ENCODE measurements at regions not wholly inside any gene's neighbourhood (a gene's known extent, or its start where the extent isn't known, plus 50 kb on each side); places are given as distances from the start of the nearest gene placed in this dataset.

DNA sequence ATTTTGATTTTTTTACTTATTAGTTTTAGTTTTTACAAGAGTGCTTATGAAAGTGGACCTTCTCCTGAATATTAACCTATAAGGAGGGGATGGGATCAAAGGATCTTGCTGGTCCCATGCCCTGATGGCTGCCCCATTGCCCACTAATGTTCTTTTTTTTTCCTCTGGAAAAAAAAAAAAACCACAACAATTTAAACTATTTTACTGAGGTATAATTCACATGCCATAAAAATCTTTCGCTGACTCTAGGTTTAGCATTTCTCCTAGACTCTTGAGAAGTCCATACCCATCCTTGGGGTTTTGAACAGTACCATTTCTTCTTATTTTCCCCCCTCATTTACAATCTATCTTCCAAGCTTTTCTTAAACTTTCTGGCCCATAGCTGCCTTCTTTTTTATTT is 481.8 kb downstream of the TFEC start:
- ChIA-PET POLR2A (ENCODE audit: unreplicated experiment) (no interaction called here), CTCF (no interaction called here)
- no peak overlapping the region for H3K14ac ChIP-seq (replicated peaks; ENCODE audit: low read depth, low read length)
- no peak overlapping the region for H3K4ac ChIP-seq (ENCODE audit: low read depth, low read length)
- H3K4me3 ChIP-seq (ENCODE audit: insufficient read depth, low read depth, low read length): no peak overlapping the region
- no peak overlapping the region for H3K4me2 ChIP-seq (ENCODE audit: low read depth, low read length)
- WGBS, 2 experiments (ENCODE audit: extremely low coverage in 2 of 2, insufficient read length in 1 of 2): no CpG with 5 or more reads among the region's 1 CpG
- no peak overlapping the region for H2AFZ ChIP-seq (replicated peaks; ENCODE audit: low read length, poor library complexity)
- H3K9me3 ChIP-seq (ENCODE audit: control insufficient read depth, insufficient read depth, low read length): no peaks in the 10 kb centered on the region
- in situ Hi-C loops (cut with MboI; ENCODE audit: low sequenced_read_pairs): no loop called here
- dilution Hi-C loops (cut with HindIII; ENCODE audit: low sequenced_read_pairs, unreplicated experiment): no loop called here
- no peak overlapping the region for H4K5ac ChIP-seq (ENCODE audit: low read depth, low read length)
- no TSS peak for BruUV-seq (replicated peaks)
- H2AK9ac ChIP-seq (replicated peaks; ENCODE audit: low read depth, low read length, poor library complexity): no peak overlapping the region
- H3K4me1 ChIP-seq (ENCODE audit: control insufficient read depth, insufficient read depth, low read length): no peaks in the 10 kb centered on the region
- no peak overlapping the region for H2BK5ac ChIP-seq (ENCODE audit: low read depth, low read length, poor library complexity, severe bottlenecking)
- no peaks in the 10 kb centered on the region for H3K36me3 ChIP-seq (ENCODE audit: control insufficient read depth, insufficient read depth, low read length)
- no peak overlapping the region for H3K23ac ChIP-seq (ENCODE audit: low read depth, low read length)
- no peak overlapping the region for H3K9ac ChIP-seq (ENCODE audit: low read depth, low read length)
- H2AK5ac ChIP-seq (ENCODE audit: low read depth, low read length): no peak overlapping the region
- ATAC-seq (ENCODE audit: low read depth): no peak
- no peak overlapping the region for H3K56ac ChIP-seq (ENCODE audit: extremely low read depth, insufficient read depth, low read length)
- intact Hi-C loops (cut with micrococcal nuclease): no loop called here
- no peak overlapping the region for H2BK15ac ChIP-seq (ENCODE audit: low read depth, low read length)
- no peaks in the 10 kb centered on the region for H3K9me1 ChIP-seq (ENCODE audit: insufficient read depth, low read length)
- DNase-seq: no peak
- H3K27ac ChIP-seq (ENCODE audit: insufficient read depth, low read length): no peak overlapping the region
- no peaks in the 10 kb centered on the region for H3K27me3 ChIP-seq (ENCODE audit: control insufficient read depth, insufficient read depth, low read length)
- no peak overlapping the region for H4K8ac ChIP-seq (ENCODE audit: low read depth in 2 of 2, low read length in 2 of 2)
- H3K79me1 ChIP-seq (ENCODE audit: low read depth in 1 of 2, low read length in 2 of 2): no peaks in the 10 kb centered on the region
- no peak overlapping the region for H3K18ac ChIP-seq (ENCODE audit: low read depth, low read length)
- H2BK20ac ChIP-seq (ENCODE audit: low read depth, low read length): no peak overlapping the region
- no peak overlapping the region for H2BK120ac ChIP-seq (ENCODE audit: low read depth, low read length)
- H4K91ac ChIP-seq (ENCODE audit: insufficient read depth, low read depth, low read length): no peak overlapping the region
- TF ChIP-seq RAD21 (IDR thresholded peaks at IDR 0.05; ENCODE audit: low read length) (no peak), NFE2L2 (IDR thresholded peaks at IDR 0.05; ENCODE audit: low read depth, low read length) (no peak), FOS (IDR thresholded peaks at IDR 0.05; ENCODE audit: low read depth, low read length) (no peak), SMC3 (IDR thresholded peaks at IDR 0.05; ENCODE audit: low read depth, low read length) (no peak), CTCF (conservative IDR thresholded peaks at IDR 0.05; ENCODE audit: low read depth, low read length) (no peak), CEBPB (IDR thresholded peaks at IDR 0.05; ENCODE audit: low read depth, low read length) (no peak), POLR2A (IDR thresholded peaks at IDR 0.05; ENCODE audit: low read depth, low read length) (no peak), BHLHE40 (IDR thresholded peaks at IDR 0.05; ENCODE audit: low read depth, low read length) (no peak), RFX5 (IDR thresholded peaks at IDR 0.05; ENCODE audit: low read depth, low read length) (no peak), MAFK (IDR thresholded peaks at IDR 0.05; ENCODE audit: low read depth, low read length) (no peak), CHD1 (IDR thresholded peaks at IDR 0.05; ENCODE audit: low read depth, low read length) (no peak), MAZ (IDR thresholded peaks at IDR 0.05; ENCODE audit: borderline replicate concordance, low read depth, low read length) (no peak), MXI1 (IDR thresholded peaks at IDR 0.05; ENCODE audit: borderline replicate concordance, low read depth, low read length) (no peak), RCOR1 (IDR thresholded peaks at IDR 0.05; ENCODE audit: insufficient replicate concordance, low read length) (no peak)
- TF ChIP-seq, protein P1, sequence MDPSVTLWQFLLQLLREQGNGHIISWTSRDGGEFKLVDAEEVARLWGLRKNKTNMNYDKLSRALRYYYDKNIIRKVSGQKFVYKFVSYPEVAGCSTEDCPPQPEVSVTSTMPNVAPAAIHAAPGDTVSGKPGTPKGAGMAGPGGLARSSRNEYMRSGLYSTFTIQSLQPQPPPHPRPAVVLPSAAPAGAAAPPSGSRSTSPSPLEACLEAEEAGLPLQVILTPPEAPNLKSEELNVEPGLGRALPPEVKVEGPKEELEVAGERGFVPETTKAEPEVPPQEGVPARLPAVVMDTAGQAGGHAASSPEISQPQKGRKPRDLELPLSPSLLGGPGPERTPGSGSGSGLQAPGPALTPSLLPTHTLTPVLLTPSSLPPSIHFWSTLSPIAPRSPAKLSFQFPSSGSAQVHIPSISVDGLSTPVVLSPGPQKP (IDR thresholded peaks at IDR 0.05; ENCODE audit: borderline replicate concordance, low read depth, low read length): no peak
- TF ChIP-seq, protein P2, sequence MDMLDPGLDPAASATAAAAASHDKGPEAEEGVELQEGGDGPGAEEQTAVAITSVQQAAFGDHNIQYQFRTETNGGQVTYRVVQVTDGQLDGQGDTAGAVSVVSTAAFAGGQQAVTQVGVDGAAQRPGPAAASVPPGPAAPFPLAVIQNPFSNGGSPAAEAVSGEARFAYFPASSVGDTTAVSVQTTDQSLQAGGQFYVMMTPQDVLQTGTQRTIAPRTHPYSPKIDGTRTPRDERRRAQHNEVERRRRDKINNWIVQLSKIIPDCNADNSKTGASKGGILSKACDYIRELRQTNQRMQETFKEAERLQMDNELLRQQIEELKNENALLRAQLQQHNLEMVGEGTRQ (IDR thresholded peaks at IDR 0.05; ENCODE audit: low read depth, low read length): no peak
- H4K20me1 ChIP-seq (ENCODE audit: insufficient read depth, low read length): no peaks in the 10 kb centered on the region
